Globus pallidus (tissue), 1 donor: ENCODE measurements at regions not wholly inside any gene's neighbourhood (a gene's known extent, or its start where the extent isn't known, plus 50 kb on each side); places are given as distances from the start of the nearest gene placed in this dataset.
A peak's percentile ranks its signal among the peaks of the same experiment; 100 is the strongest.

Experiments
- DNase-seq: peaks from one replicate; pipeline ENCODE4 v3.0.0-alpha.2; 2015; ENCODE audit warnings: low spot score

- DNase-seq: no peak
Observed at GRCh38 chr1:218715961-218716669, 371.0 kb downstream of the TGFB2 start.

GRCh38 chr1:218717575-218717974 lies 372.4 kb downstream of the TGFB2 start:
- no peak for DNase-seq

- DNase-seq: peak; percentile 16
Observed at GRCh38 chr1:218718206-218718605, 373.1 kb downstream of the TGFB2 start.

- DNase-seq: no peak
Observed at GRCh38 chr1:218718977-218719376, 373.8 kb downstream of the TGFB2 start.

- no peak for DNase-seq
Observed at GRCh38 chr1:218728898-218729565, 383.9 kb downstream of the TGFB2 start.

- no peak for DNase-seq
Observed at GRCh38 chr1:218735436-218736032, 390.4 kb downstream of the TGFB2 start.

GRCh38 chr1:218739426-218739825 lies 394.3 kb downstream of the TGFB2 start:
- no peak for DNase-seq

GRCh38 chr1:218741852-218742251 lies 396.7 kb downstream of the TGFB2 start:
- DNase-seq: no peak

GRCh38 chr1:218742467-218743262 lies 397.5 kb downstream of the TGFB2 start:
- no peak for DNase-seq

- no peak for DNase-seq
Observed at GRCh38 chr1:218743861-218744505, 398.8 kb downstream of the TGFB2 start.

- DNase-seq: no peak
Observed at GRCh38 chr1:218748071-218748470, 402.9 kb downstream of the TGFB2 start.

- DNase-seq: no peak
Observed at GRCh38 chr1:218750216-218750970, 405.3 kb downstream of the TGFB2 start.

GRCh38 chr1:218751208-218751948 lies 406.2 kb downstream of the TGFB2 start:
- DNase-seq: no peak

- DNase-seq: no peak
Observed at GRCh38 chr1:218752126-218752525, 407.0 kb downstream of the TGFB2 start.

- DNase-seq: no peak
Observed at GRCh38 chr1:218754477-218754876, 409.3 kb downstream of the TGFB2 start.

GRCh38 chr1:218755128-218755527 lies 410.0 kb downstream of the TGFB2 start:
- DNase-seq: no peak

GRCh38 chr1:218759795-218760194 lies 413.9 kb upstream of the LYPLAL1 start:
- no peak for DNase-seq

- DNase-seq: no peak
Observed at GRCh38 chr1:218760601-218761570, 412.8 kb upstream of the LYPLAL1 start.

GRCh38 chr1:218763538-218763937 lies 410.1 kb upstream of the LYPLAL1 start:
- DNase-seq: no peak
